Mesenchymal stem cell (in vitro differentiated cells and primary cell): ENCODE measurements at regions not wholly inside any gene's neighbourhood (a gene's known extent, or its start where the extent isn't known, plus 50 kb on each side); places are given as distances from the start of the nearest gene placed in this dataset.

Experiments
- DNase-seq: peaks from one replicate; pipeline ENCODE4 v3.0.0-alpha.2; 2013
- H2AFZ ChIP-seq: one replicate; pipeline ENCODE4 v1.6.1; 2013; ENCODE audit warnings: low read depth, mild to moderate bottlenecking, control low read depth, inconsistent platforms, low read length, moderate library complexity
- H2AK5ac ChIP-seq: 2 replicates; pipeline ENCODE4 v1.6.1; 2013; ENCODE audit warnings: low read length, moderate library complexity, mild to moderate bottlenecking, inconsistent platforms; ENCODE audit not compliant: severe bottlenecking
- H2BK120ac ChIP-seq: one replicate; pipeline ENCODE4 v1.6.1; 2013; ENCODE audit warnings: low read depth, mild to moderate bottlenecking, inconsistent platforms, low read length, moderate library complexity
- H2BK12ac ChIP-seq, 2 experiments: one replicate each; pipeline ENCODE4 v1.6.1; 2013; ENCODE audit warnings: inconsistent platforms in 2 of 2, low read length in 2 of 2, mild to moderate bottlenecking in 2 of 2, moderate library complexity in 2 of 2, control low read depth in 1 of 2
- H2BK15ac ChIP-seq: one replicate; pipeline ENCODE4 v1.6.1; 2013; ENCODE audit warnings: mild to moderate bottlenecking, low read depth, inconsistent platforms; ENCODE audit not compliant: poor library complexity, severe bottlenecking
- H2BK5ac ChIP-seq: 2 replicates; pipeline ENCODE4 v1.6.1; 2013; ENCODE audit warnings: low read depth, mild to moderate bottlenecking, low read length, control low read depth, inconsistent platforms; ENCODE audit not compliant: poor library complexity, severe bottlenecking
- H3K14ac ChIP-seq, 2 experiments: one replicate each; pipeline ENCODE4 v1.6.1; 2013; ENCODE audit warnings: inconsistent platforms in 2 of 2, low read length in 2 of 2, control low read depth in 1 of 2, mild to moderate bottlenecking in 1 of 2, moderate library complexity in 1 of 2
- H3K18ac ChIP-seq, 2 experiments: one replicate each; pipeline ENCODE4 v1.6.1; 2013; ENCODE audit warnings: inconsistent platforms in 2 of 2, low read length in 2 of 2, control low read depth in 1 of 2, low read depth in 1 of 2, mild to moderate bottlenecking in 1 of 2
- H3K23ac ChIP-seq, 2 experiments: one replicate each; pipeline ENCODE4 v1.6.1; 2013; ENCODE audit warnings: inconsistent platforms in 2 of 2, low read length in 2 of 2, mild to moderate bottlenecking in 2 of 2, moderate library complexity in 2 of 2, control low read depth in 1 of 2
- H3K27ac ChIP-seq: 2 replicates; pipeline ENCODE4 v1.5.1; 2013; ENCODE audit warnings: mild to moderate bottlenecking, moderate library complexity, low read length, control low read depth, inconsistent platforms; ENCODE audit not compliant: poor library complexity, severe bottlenecking
- H3K27me3 ChIP-seq, 2 experiments: 2 replicates each; pipeline versions ENCODE4 v1.6.1 to v1.7.0; 2013; ENCODE audit warnings: low read length in 2 of 2, mild to moderate bottlenecking in 2 of 2, moderate library complexity in 2 of 2, control low read depth in 1 of 2, inconsistent platforms in 1 of 2; ENCODE audit not compliant: control insufficient read depth in 1 of 2, insufficient read depth in 1 of 2
- H3K36me3 ChIP-seq, 2 experiments: 2 replicates each; pipeline versions ENCODE4 v1.6.1 to v1.7.0; 2013; ENCODE audit warnings: low read length in 2 of 2, control low read depth in 1 of 2, inconsistent platforms in 1 of 2, low read depth in 1 of 2, mild to moderate bottlenecking in 1 of 2; ENCODE audit not compliant: insufficient read depth in 2 of 2, control insufficient read depth in 1 of 2
- H3K4ac ChIP-seq, 2 experiments: one replicate each; pipeline ENCODE4 v1.6.1; 2013; ENCODE audit warnings: inconsistent platforms in 2 of 2, low read length in 2 of 2, mild to moderate bottlenecking in 2 of 2, moderate library complexity in 2 of 2, control low read depth in 1 of 2, low read depth in 1 of 2
- H3K4me1 ChIP-seq: 2 replicates; pipeline ENCODE4 v1.6.1; 2013; ENCODE audit warnings: low read depth, low read length, control low read depth; ENCODE audit not compliant: control insufficient read depth, insufficient read depth
- H3K4me2 ChIP-seq: 2 replicates; pipeline ENCODE4 v1.6.1; 2013; ENCODE audit warnings: low read length, mild to moderate bottlenecking, inconsistent platforms; ENCODE audit not compliant: poor library complexity, severe bottlenecking
- H3K4me3 ChIP-seq, 2 experiments: 2 replicates each; pipeline versions ENCODE4 v1.5.1 to v1.7.0; 2013; ENCODE audit warnings: low read length in 2 of 2, mild to moderate bottlenecking in 2 of 2, control low read depth in 1 of 2, low read depth in 1 of 2; ENCODE audit not compliant: insufficient read depth in 1 of 2
- H3K79me1 ChIP-seq: replicated peaks from 2 replicates; pipeline ENCODE4 v1.6.1; 2013; ENCODE audit warnings: mild to moderate bottlenecking, control low read depth, low read length, inconsistent platforms; ENCODE audit not compliant: poor library complexity, severe bottlenecking
- H3K9ac ChIP-seq: 2 replicates; pipeline ENCODE4 v1.7.0; 2013; ENCODE audit warnings: mild to moderate bottlenecking, low read length, moderate library complexity
- H3K9me3 ChIP-seq: 2 replicates; pipeline ENCODE4 v1.7.0; 2013; ENCODE audit warnings: mild to moderate bottlenecking, low read length; ENCODE audit not compliant: control insufficient read depth
- H4K8ac ChIP-seq: one replicate; pipeline ENCODE4 v1.6.1; 2013; ENCODE audit warnings: inconsistent platforms, mild to moderate bottlenecking, low read length, moderate library complexity
- H4K91ac ChIP-seq: one replicate; pipeline ENCODE4 v1.6.1; 2013; ENCODE audit warnings: mild to moderate bottlenecking, low read length, inconsistent platforms
- WGBS: methylation state at CpG from one replicate; pipeline ENCODE4 v1.1.7; 2013; ENCODE audit warnings: mixed read lengths; 5-methylcytosine and 5-hydroxymethylcytosine counted together

GRCh38 chr18:27395752-27396151 lies 210.6 kb upstream of the CHST9 start:
- Histone ChIP-seq H2AFZ (no peak overlapping the region), H3K18ac (no peak overlapping the region), H3K27ac (no peak overlapping the region), H4K8ac (no peak overlapping the region), H3K4me1 (no peaks in the 10 kb centered on the region), H3K9me3 (no peaks in the 10 kb centered on the region), H3K36me3 (no peaks in the 10 kb centered on the region), H2BK12ac (no peak overlapping the region), H2BK15ac (no peak overlapping the region), H2AK5ac (no peak overlapping the region), H3K9ac (no peak overlapping the region), H3K79me1 (no peaks in the 10 kb centered on the region), H3K14ac (no peak overlapping the region), H3K4me3 (no peak overlapping the region), H3K4ac (no peak overlapping the region), H3K27me3 (no peaks in the 10 kb centered on the region), H4K91ac (no peak overlapping the region), H2BK5ac (no peak overlapping the region), H3K4me2 (no peak overlapping the region), H3K23ac (peak overlapping the region in 1 of 2 experiments; percentile 71), H2BK120ac (no peak overlapping the region)
- 100% methylated on average over 1 of the region's 1 CpG for WGBS
- DNase-seq: no peak

GRCh38 chr18:27394687-27395086 lies 209.6 kb upstream of the CHST9 start:
- Histone ChIP-seq H3K9me3 (no peaks in the 10 kb centered on the region), H2AK5ac (no peak overlapping the region), H3K27ac (no peak overlapping the region), H4K8ac (no peak overlapping the region), H3K36me3 (no peaks in the 10 kb centered on the region), H3K4me1 (no peaks in the 10 kb centered on the region), H3K9ac (no peak overlapping the region), H2BK120ac (no peak overlapping the region), H3K23ac (no peak overlapping the region), H2BK15ac (no peak overlapping the region), H3K4me3 (no peak overlapping the region), H3K14ac (no peak overlapping the region), H3K27me3 (no peaks in the 10 kb centered on the region), H4K91ac (no peak overlapping the region), H3K4me2 (no peak overlapping the region), H3K18ac (no peak overlapping the region), H3K4ac (no peak overlapping the region), H3K79me1 (no peaks in the 10 kb centered on the region), H2BK5ac (no peak overlapping the region), H2AFZ (no peak overlapping the region), H2BK12ac (no peak overlapping the region)
- 95% methylated on average over 2 of the region's 3 CpGs for WGBS
- DNase-seq: no peak

- Histone ChIP-seq H3K79me1 (no peaks in the 10 kb centered on the region), H3K27ac (no peak overlapping the region), H2BK5ac (no peak overlapping the region), H2BK12ac (no peak overlapping the region), H3K4ac (no peak overlapping the region), H3K9ac (no peak overlapping the region), H3K36me3 (no peaks in the 10 kb centered on the region), H4K91ac (no peak overlapping the region), H2AFZ (no peak overlapping the region), H3K14ac (no peak overlapping the region), H3K4me1 (peaks cover 2% of the 10 kb centered on the region), H2AK5ac (no peak overlapping the region), H2BK120ac (no peak overlapping the region), H3K23ac (no peak overlapping the region), H3K18ac (no peak overlapping the region), H3K27me3 (no peaks in the 10 kb centered on the region), H3K9me3 (no peaks in the 10 kb centered on the region), H4K8ac (no peak overlapping the region), H3K4me3 (no peak overlapping the region), H3K4me2 (no peak overlapping the region), H2BK15ac (no peak overlapping the region)
- 99% methylated on average over 4 of the region's 4 CpGs for WGBS
- no peak for DNase-seq
Measured at GRCh38 chr18:27382567-27383216, 197.6 kb upstream of the CHST9 start.

GRCh38 chr18:27378431-27379095 lies 193.5 kb upstream of the CHST9 start:
- H3K4me2 ChIP-seq: peak overlapping the region; percentile 19
- no peaks in the 10 kb centered on the region for H3K9me3 ChIP-seq
- H3K36me3 ChIP-seq: no peaks in the 10 kb centered on the region
- 0% methylated on average over 2 of the region's 2 CpGs for WGBS
- H2BK5ac ChIP-seq: no peak overlapping the region
- H2BK15ac ChIP-seq: no peak overlapping the region
- H3K9ac ChIP-seq: no peak overlapping the region
- no peak overlapping the region for H3K23ac ChIP-seq
- no peak overlapping the region for H2AFZ ChIP-seq
- no peak overlapping the region for H2BK12ac ChIP-seq
- H3K18ac ChIP-seq: no peak overlapping the region
- H3K4me1 ChIP-seq: peaks cover 2% of the 10 kb centered on the region
- H3K79me1 ChIP-seq: no peaks in the 10 kb centered on the region
- no peaks in the 10 kb centered on the region for H3K27me3 ChIP-seq
- no peak overlapping the region for H2BK120ac ChIP-seq
- no peak overlapping the region for H3K4me3 ChIP-seq
- DNase-seq: peak; percentile 82
- H4K91ac ChIP-seq: no peak overlapping the region
- no peak overlapping the region for H3K14ac ChIP-seq
- H4K8ac ChIP-seq: no peak overlapping the region
- H2AK5ac ChIP-seq: no peak overlapping the region
- peak overlapping the region; percentile 72 for H3K27ac ChIP-seq
- H3K4ac ChIP-seq: no peak overlapping the region
